Ishikawa (cell line): ENCODE measurements at regions not wholly inside any gene's neighbourhood (a gene's known extent, or its start where the extent isn't known, plus 50 kb on each side); places are given as distances from the start of the nearest gene placed in this dataset.
A peak's percentile ranks its signal among the peaks of the same experiment; 100 is the strongest.

Source experiments
- CEBPB ChIP-seq: IDR thresholded peaks from 2 replicates; pipeline ENCODE4 v1.6.1; 2012
- CREB1 ChIP-seq: IDR thresholded peaks from 2 replicates; pipeline ENCODE4 v1.6.1; 2012; ENCODE audit warnings: low read depth
- EGR1 ChIP-seq: IDR thresholded peaks from 2 replicates; pipeline ENCODE4 v1.6.1; 2012
- EP300 ChIP-seq: IDR thresholded peaks from 2 replicates; pipeline ENCODE4 v1.6.1; 2012; ENCODE audit warnings: borderline replicate concordance
- FOXM1 ChIP-seq: IDR thresholded peaks from 2 replicates; pipeline ENCODE4 v1.6.1; 2012; ENCODE audit warnings: low read depth, borderline replicate concordance
- NFIC ChIP-seq: IDR thresholded peaks from 2 replicates; pipeline ENCODE4 v1.6.1; 2012
- RAD21 ChIP-seq: IDR thresholded peaks from 2 replicates; pipeline ENCODE4 v1.6.1; 2012; ENCODE audit warnings: low read depth
- TAF1 ChIP-seq: IDR thresholded peaks from 2 replicates; pipeline ENCODE4 v1.6.1; 2012; ENCODE audit warnings: low read depth, mild to moderate bottlenecking
- TCF12 ChIP-seq: IDR thresholded peaks from 2 replicates; pipeline ENCODE4 v1.6.1; 2012; ENCODE audit warnings: low read depth
- TEAD4 ChIP-seq: IDR thresholded peaks from 2 replicates; pipeline ENCODE4 v1.6.1; 2012
- USF1 ChIP-seq: IDR thresholded peaks from 2 replicates; pipeline ENCODE4 v1.6.1; 2012
- YY1 ChIP-seq: IDR thresholded peaks from 2 replicates; pipeline ENCODE4 v1.6.1; 2012; ENCODE audit warnings: low read depth
- ZBTB7A ChIP-seq: IDR thresholded peaks from 2 replicates; pipeline ENCODE4 v1.6.1; 2012; ENCODE audit warnings: low read depth
- TF ChIP-seq, protein P1 (sequence below): IDR thresholded peaks from 2 replicates; pipeline ENCODE4 v1.6.1; 2012; ENCODE audit warnings: low read depth, mild to moderate bottlenecking
- TF ChIP-seq, protein P2 (sequence below): IDR thresholded peaks from 2 replicates; pipeline ENCODE4 v1.6.1; 2012

DNA sequence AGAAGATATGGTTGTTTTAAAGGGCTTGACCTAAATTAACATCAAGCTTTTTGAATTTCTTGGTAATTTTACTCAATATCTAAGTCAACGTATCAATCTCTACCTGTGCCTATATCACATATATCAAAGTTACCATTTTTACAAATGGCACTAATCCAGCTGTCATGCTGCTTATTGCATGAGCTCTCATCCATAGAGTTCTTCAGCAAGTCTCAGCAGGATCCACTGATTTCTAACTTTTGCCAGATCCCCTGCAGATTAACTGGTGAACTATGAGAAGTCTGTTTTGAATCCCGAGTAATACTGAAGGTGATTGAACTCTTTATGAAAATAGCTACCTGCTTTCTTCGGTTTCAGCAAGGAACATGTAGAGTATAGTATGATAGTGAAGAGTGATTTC, 1239.8 kb upstream of the ACO1 start:
- TF ChIP-seq NFIC (peak; percentile 96), TCF12 (peak; percentile 83), FOXM1 (peak; percentile 23; the same call in 1 of the 2 replicates), TAF1 (no peak), CEBPB (peak; percentile 28; the same call in 1 of the 2 replicates), RAD21 (no peak), TEAD4 (peak; percentile 69), EP300 (peak; percentile 78)

GRCh38 chr9:31146485-31147166, 1237.8 kb upstream of the ACO1 start:
- TF ChIP-seq FOXM1, result no peak
- no peak for TF ChIP-seq TAF1

- no peak for TF ChIP-seq CREB1
- TF ChIP-seq CEBPB, result no peak
- no peak for TF ChIP-seq EGR1
- TF ChIP-seq, protein P1, sequence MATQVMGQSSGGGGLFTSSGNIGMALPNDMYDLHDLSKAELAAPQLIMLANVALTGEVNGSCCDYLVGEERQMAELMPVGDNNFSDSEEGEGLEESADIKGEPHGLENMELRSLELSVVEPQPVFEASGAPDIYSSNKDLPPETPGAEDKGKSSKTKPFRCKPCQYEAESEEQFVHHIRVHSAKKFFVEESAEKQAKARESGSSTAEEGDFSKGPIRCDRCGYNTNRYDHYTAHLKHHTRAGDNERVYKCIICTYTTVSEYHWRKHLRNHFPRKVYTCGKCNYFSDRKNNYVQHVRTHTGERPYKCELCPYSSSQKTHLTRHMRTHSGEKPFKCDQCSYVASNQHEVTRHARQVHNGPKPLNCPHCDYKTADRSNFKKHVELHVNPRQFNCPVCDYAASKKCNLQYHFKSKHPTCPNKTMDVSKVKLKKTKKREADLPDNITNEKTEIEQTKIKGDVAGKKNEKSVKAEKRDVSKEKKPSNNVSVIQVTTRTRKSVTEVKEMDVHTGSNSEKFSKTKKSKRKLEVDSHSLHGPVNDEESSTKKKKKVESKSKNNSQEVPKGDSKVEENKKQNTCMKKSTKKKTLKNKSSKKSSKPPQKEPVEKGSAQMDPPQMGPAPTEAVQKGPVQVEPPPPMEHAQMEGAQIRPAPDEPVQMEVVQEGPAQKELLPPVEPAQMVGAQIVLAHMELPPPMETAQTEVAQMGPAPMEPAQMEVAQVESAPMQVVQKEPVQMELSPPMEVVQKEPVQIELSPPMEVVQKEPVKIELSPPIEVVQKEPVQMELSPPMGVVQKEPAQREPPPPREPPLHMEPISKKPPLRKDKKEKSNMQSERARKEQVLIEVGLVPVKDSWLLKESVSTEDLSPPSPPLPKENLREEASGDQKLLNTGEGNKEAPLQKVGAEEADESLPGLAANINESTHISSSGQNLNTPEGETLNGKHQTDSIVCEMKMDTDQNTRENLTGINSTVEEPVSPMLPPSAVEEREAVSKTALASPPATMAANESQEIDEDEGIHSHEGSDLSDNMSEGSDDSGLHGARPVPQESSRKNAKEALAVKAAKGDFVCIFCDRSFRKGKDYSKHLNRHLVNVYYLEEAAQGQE, result no peak
Measured at GRCh38 chr9:31153250-31153840, 1231.1 kb upstream of the ACO1 start.

DNA sequence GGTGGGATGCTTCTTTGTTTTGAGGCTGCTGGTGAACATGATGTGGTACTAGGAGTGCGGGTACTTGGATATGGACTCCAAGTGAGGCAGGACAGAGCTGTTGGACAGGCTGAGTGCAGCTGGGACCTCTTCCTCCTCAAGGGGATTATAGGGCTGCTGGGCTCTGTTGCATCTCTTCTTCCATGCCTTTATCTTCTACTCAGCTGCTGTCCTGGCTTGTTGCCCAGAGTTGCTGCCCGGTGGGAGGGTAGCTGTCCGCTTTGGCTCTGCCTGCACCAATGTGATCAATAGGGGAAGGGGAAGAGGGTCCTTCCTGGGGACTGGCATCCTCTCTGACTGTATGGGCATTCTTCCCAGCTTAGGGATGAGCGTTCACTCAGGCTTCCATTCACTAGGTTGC, 1217.9 kb upstream of the ACO1 start:
- TF ChIP-seq TEAD4 (no peak), CEBPB (no peak), TCF12 (no peak), RAD21 (no peak), NFIC (no peak), TAF1 (no peak), FOXM1 (no peak), EGR1 (no peak)
- TF ChIP-seq, protein P1, result no peak
- TF ChIP-seq, protein P2, sequence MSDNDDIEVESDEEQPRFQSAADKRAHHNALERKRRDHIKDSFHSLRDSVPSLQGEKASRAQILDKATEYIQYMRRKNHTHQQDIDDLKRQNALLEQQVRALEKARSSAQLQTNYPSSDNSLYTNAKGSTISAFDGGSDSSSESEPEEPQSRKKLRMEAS, result no peak

DNA sequence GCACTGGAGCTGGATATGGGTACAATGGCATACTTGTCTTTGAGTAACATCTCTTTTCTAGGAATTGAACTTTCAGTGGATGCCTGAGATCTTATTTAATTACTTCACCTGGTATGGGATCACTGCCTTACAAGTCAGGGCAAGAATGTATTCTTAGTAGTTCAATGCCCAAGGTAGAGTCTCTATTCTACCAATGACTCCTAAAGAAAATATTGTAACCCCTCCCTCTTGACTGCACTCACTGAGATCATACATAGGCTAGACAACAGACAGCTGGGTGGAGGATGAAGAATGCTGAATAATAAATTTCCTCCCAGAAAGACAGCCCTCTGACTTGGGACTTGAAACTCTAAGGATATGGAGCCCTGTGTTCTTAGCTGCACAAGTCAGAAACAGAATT, 1216.3 kb upstream of the ACO1 start:
- no peak for TF ChIP-seq YY1
- no peak for TF ChIP-seq TAF1
- TF ChIP-seq, protein P2, result no peak
- no peak for TF ChIP-seq NFIC
- no peak for TF ChIP-seq USF1
- TF ChIP-seq TCF12, result no peak
- no peak for TF ChIP-seq TEAD4
- no peak for TF ChIP-seq CREB1
- TF ChIP-seq FOXM1, result no peak
- no peak for TF ChIP-seq EGR1
- no peak for TF ChIP-seq EP300
- no peak for TF ChIP-seq RAD21
- no peak for TF ChIP-seq CEBPB
- TF ChIP-seq ZBTB7A, result no peak
- TF ChIP-seq, protein P1, result no peak
